ENCODE measurements at regions not wholly inside any gene's neighbourhood (a gene's known extent, or its start where the extent isn't known, plus 50 kb on each side); places are given as distances from the start of the nearest gene placed in this dataset.

GRCh38 chr10:36182179-36182566 is 540.1 kb upstream of the FZD8 start:
- Histone ChIP-seq H3K27ac (ENCODE audit: low read depth, low read length, poor library complexity, severe bottlenecking) (no peak overlapping the region), H3K4me3 (ENCODE audit: low read depth, low read length, poor library complexity, severe bottlenecking) (no peak overlapping the region), H3K27me3 (replicated peaks; ENCODE audit: insufficient read depth, low read depth, low read length, poor library complexity) (no peaks in the 10 kb centered on the region), H3K36me3 (ENCODE audit: insufficient read depth, low read length, poor library complexity, severe bottlenecking) (no peaks in the 10 kb centered on the region), H3K4me1 (ENCODE audit: insufficient read depth, low read length, poor library complexity, severe bottlenecking) (peaks cover 6% of the 10 kb centered on the region), H3K9me3 (ENCODE audit: low read depth, low read length, poor library complexity, severe bottlenecking) (no peaks in the 10 kb centered on the region)
- no peak for TF ChIP-seq CTCF (conservative IDR thresholded peaks at IDR 0.05; ENCODE audit: low read depth, low read length)
- no peak for TF ChIP-seq EZH2 (IDR thresholded peaks at IDR 0.05; ENCODE audit: borderline replicate concordance, low read depth, low read length, poor library complexity, severe bottlenecking)
- no peak for DNase-seq (ENCODE audit: low spot score)
- POLR2A ChIA-PET (ENCODE audit: low non-redundant PET): no interaction called here
- no TSS peak for BruUV-seq (replicated peaks)
- intact Hi-C loops (cut with micrococcal nuclease; ENCODE audit: unreplicated experiment): no loop called here
- CTCF ChIA-PET: no interaction called here

GRCh38 chr10:36181426-36182178 is 539.5 kb upstream of the FZD8 start:
- CTCF ChIA-PET: no interaction called here

GRCh38 chr10:36178616-36179015 is 536.5 kb upstream of the FZD8 start:
- Histone ChIP-seq H3K4me3 (ENCODE audit: low read depth, low read length, poor library complexity, severe bottlenecking) (no peak overlapping the region), H3K4me1 (ENCODE audit: insufficient read depth, low read length, poor library complexity, severe bottlenecking) (peaks cover 5% of the 10 kb centered on the region), H3K27me3 (replicated peaks; ENCODE audit: insufficient read depth, low read depth, low read length, poor library complexity) (no peaks in the 10 kb centered on the region), H3K27ac (ENCODE audit: low read depth, low read length, poor library complexity, severe bottlenecking) (no peak overlapping the region), H3K36me3 (ENCODE audit: insufficient read depth, low read length, poor library complexity, severe bottlenecking) (no peaks in the 10 kb centered on the region), H3K9me3 (ENCODE audit: low read depth, low read length, poor library complexity, severe bottlenecking) (no peaks in the 10 kb centered on the region)
- BruUV-seq (replicated peaks): no TSS peak
- ChIA-PET POLR2A (ENCODE audit: low non-redundant PET) (no interaction called here), CTCF (no interaction called here)
- intact Hi-C loops (cut with micrococcal nuclease; ENCODE audit: unreplicated experiment): no loop called here
- DNase-seq (ENCODE audit: low spot score): no peak
- no peak for TF ChIP-seq EZH2 (IDR thresholded peaks at IDR 0.05; ENCODE audit: borderline replicate concordance, low read depth, low read length, poor library complexity, severe bottlenecking)
- no peak for TF ChIP-seq CTCF (conservative IDR thresholded peaks at IDR 0.05; ENCODE audit: low read depth, low read length)

More at GRCh38 chr10:36181426-36182178, 539.5 kb upstream of the FZD8 start:
- Histone ChIP-seq H3K9me3 (ENCODE audit: low read depth, low read length, poor library complexity, severe bottlenecking) (no peaks in the 10 kb centered on the region), H3K27me3 (replicated peaks; ENCODE audit: insufficient read depth, low read depth, low read length, poor library complexity) (no peaks in the 10 kb centered on the region), H3K4me3 (ENCODE audit: low read depth, low read length, poor library complexity, severe bottlenecking) (no peak overlapping the region), H3K4me1 (ENCODE audit: insufficient read depth, low read length, poor library complexity, severe bottlenecking) (peaks cover 5% of the 10 kb centered on the region), H3K36me3 (ENCODE audit: insufficient read depth, low read length, poor library complexity, severe bottlenecking) (no peaks in the 10 kb centered on the region), H3K27ac (ENCODE audit: low read depth, low read length, poor library complexity, severe bottlenecking) (no peak overlapping the region)
- no TSS peak for BruUV-seq (replicated peaks)
- DNase-seq (ENCODE audit: low spot score): no peak
- intact Hi-C loops (cut with micrococcal nuclease; ENCODE audit: unreplicated experiment): no loop called here
- POLR2A ChIA-PET (ENCODE audit: low non-redundant PET): no interaction called here
- no peak for TF ChIP-seq CTCF (conservative IDR thresholded peaks at IDR 0.05; ENCODE audit: low read depth, low read length)
- no peak for TF ChIP-seq EZH2 (IDR thresholded peaks at IDR 0.05; ENCODE audit: borderline replicate concordance, low read depth, low read length, poor library complexity, severe bottlenecking)

All from A673 (cell line).